Dedifferentiated amniotic fluid mesenchymal stem cell (primary cell): ENCODE measurements at regions not wholly inside any gene's neighbourhood (a gene's known extent, or its start where the extent isn't known, plus 50 kb on each side); places are given as distances from the start of the nearest gene placed in this dataset.

Source experiments
- DNase-seq: peaks from one replicate; pipeline ENCODE4 v3.0.0-alpha.2; 2016; ENCODE audit errors: extremely low spot score

DNA sequence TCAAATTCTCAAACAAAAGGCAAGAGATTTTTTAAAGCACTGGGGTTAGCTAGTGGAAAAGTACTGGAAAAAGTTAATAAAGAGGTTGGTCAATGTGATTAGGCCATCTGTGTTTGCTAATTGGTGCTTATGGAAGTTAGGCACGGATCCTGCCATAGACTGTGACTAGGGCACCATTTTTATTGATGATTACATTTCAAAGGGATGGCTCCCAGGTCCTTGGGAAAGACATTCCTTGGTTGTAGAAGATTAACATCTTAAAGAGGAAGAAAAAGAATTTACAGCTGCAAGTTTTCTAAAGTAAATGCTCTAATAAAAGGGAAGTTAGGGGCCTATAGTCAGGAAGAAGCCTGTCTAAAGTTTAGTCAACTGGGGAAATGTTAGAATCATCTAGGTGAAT, 1183.3 kb downstream of the DTWD2 start:
- DNase-seq, result no peak

DNA sequence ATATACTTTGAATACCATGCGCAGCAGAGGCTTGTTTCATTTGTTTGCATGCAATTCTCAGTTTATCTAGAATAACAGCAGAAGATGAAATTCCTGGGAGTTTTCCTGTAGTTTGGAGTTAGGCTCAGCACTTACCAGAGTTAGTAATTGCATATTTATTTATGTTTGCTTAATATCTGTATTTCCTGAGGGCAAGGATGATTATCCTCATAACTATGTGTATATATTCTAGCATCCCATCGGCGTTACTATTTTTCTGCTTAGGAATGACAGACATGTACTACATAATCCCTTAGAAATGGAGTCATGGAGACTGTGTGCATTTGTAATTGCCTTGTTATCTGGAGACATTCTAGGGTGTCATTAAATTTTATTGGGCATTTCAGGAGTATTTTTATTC, 1184.8 kb downstream of the DTWD2 start:
- DNase-seq, result peak; percentile 93

DNA sequence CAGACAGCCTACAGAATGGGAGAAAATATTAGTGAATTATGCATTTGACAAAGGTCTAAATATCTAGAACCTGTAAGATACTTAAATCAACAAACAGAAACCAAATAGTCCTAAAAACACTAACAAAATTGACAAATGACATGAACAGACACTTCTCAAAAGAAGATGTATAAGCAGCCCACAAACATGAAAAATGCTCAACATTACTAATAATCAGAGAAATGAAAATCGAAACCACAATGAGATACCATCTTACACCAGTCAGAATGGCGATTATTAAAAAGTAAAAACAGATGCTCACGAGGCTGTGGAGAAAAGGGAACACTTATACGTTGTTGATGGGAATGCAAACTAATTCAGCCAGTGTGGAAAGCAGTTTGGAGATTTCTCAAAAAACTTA, 1186.8 kb downstream of the DTWD2 start:
- no peak for DNase-seq

DNA sequence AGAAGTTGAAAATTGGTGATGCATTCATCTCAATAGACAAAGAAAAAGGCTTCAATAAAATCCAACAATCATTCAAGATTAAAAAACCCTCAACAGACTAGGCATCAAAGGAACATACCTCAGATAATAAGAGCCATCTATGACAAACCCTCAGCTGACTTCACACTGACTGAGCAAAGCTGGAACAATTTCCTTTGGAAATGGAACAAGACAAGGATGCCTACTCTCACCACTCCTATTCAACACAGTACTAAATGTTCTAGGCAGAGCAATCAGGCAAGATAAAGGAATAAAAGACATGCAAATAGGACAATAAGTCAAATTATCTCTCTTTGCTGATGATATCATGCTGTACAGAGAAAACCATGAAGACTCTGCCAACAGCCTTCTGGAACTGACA, 1188.1 kb downstream of the DTWD2 start:
- no peak for DNase-seq

DNA sequence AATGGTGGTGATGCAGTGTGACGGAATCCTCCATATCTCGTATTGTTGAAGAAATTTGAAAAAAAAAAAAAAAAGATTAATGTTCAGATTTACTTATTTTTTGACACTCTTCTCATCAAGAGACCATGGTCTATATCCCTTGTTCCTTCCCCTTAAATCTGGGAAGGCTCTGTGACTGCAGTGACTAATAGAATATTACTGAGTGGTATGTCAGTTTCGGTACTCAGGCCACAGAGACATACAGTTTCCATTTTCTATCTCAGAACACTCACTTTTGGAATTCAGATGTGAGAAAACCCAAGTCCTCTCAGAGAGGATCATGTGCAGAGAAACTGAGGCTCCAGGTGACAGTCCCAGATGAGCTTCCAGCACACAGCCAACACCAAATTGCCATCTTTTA, 1193.5 kb downstream of the DTWD2 start:
- DNase-seq, result no peak

DNA sequence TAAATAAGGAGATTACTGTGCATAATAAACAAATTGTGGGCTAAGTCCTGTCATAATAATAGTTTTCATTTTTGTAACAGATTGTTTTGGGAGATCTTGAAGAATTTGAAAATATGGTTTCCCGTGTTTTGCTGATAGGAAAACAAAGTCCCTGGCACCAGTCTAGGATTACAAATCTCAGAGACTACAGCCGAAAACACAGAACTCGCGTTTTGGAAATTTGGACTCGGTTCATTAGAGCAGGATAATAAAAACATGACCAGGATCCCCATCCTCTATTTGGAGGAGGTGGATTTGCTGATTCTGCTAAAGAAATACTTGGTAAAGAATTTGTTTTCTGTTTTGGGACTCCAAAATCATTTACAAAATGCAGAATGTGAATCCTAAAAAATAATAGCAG, 1194.4 kb downstream of the DTWD2 start:
- no peak for DNase-seq

DNA sequence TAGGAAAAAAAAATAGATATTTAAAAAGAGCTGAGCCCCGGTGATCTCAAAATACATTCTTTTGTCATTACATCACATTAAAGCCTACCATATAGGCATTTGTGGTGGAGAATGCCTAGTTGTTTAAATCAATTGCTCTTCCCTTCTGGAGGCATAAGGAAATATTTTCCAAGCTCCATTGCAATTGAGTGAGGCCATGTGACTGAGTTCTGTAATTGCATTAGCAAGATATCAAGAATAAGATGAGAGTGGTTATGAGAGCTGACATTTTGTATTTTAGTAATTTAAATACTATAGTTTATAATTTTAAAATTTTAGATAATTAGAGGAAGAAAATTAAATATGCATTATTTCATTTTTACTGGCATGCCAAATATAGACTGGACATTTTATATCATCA, 1195.9 kb downstream of the DTWD2 start:
- no peak for DNase-seq

DNA sequence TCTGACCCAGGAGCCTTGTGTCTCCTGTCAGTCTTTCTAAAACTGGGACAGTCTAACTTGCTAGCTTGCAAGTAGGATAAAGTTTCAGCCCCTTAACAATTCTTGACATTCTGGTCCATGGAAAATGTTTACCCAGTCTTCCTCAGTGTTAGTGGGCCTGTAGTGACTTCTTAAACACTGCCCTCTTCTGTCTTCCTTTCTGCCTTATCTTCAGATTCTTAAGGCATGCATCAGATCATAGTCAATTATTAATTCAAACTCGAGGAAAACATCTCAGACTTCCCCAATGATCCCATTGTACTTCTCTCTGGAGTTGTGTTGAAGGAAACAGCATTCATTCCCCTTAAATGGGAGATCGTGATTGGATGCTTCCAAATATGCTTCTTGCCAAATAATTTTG, 1199.8 kb downstream of the DTWD2 start:
- no peak for DNase-seq

DNA sequence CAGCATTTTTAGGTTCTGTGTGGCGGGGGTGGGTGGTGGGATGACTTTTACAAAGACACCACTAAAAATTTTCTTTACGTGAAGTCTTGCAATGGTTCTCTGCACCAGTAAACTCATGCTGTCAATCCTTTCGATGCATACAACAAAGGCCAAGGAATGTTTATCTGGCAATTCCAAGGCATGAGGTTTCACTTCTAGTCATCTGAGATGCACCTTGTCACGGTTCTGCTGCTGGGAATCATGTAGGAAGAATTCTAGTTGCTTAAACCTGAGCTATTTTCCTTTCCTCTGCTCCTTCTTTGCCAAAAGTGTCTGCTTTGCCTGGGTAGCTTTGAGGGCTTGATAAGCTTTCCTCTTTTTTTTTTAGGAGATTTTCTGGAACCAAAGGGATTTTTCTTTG, 1204.5 kb upstream of the SEMA6A start:
- DNase-seq, result no peak

DNA sequence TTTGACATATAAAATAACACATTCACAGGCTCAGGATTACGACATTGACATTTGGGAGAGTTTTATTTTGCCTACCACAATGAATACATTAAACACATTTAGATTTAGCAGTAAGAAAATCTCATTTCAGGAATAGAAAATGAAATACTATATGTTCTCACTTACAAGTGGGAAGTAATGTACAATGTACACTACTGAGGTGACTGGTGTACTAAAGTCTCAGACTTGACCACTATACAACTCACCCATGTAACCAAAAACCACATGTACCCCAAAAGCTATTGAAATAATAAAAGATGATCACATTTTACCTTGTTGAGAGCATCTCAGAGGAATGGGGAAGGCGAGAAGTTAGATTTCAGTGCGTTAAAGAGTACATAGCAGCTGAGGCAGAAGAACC, 1202.4 kb upstream of the SEMA6A start:
- no peak for DNase-seq

DNA sequence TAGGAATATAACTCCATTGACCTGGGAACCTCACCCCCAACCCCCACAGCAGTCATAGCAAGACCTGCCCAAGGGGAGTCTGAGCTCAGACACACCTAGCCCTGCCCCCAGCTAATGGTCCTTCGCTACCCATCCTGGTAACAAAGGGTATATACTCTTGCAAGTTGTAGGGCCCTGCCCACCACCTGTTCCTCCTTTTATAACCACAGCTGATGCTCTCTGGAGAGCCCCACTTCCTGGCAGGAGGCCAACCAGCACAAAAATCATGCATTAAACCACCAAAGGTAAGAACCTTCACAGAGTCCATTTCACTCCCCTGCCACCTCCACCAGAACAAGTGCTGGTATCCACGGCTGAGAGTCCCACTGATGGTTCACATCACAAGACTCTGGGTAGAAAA, 1195.3 kb upstream of the SEMA6A start:
- DNase-seq, result no peak

DNA sequence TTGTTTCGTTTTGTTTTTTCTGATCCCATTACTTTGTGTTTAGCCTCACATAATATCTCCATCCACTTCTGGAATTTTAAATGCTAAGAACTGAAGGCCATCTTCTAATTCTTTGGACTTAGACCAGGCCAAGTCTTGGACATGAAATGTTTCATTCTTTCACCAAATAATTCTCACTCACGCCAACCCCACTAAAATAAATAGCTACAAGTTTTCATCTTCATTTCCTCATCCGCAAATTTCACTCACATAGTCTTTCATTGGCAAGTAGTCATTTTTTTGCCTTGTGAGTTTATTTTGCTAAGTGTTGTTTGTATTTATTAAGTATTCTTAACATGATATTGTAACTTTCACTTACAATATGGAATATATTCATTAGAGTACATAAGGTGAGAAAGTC, 1188.6 kb upstream of the SEMA6A start:
- no peak for DNase-seq

DNA sequence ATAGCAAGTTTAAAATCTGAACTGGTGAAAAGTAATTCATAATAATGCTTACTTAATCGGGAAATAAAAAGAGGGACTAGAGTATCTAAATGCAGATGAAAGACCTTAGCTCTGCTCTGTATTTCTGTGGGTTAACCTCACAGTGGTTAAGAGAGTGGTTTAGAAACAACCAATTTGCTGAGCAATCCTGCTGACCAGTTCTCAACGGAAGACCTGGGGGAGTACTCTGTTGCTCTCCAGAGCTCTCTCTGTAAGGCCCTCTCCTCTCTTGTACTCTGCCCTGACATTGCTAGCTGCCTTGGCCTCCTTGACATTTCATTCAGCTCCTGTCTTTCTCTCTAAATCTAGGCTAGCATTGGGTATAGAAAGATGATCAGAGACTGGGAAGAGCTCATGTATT, 1186.6 kb upstream of the SEMA6A start:
- DNase-seq, result no peak

DNA sequence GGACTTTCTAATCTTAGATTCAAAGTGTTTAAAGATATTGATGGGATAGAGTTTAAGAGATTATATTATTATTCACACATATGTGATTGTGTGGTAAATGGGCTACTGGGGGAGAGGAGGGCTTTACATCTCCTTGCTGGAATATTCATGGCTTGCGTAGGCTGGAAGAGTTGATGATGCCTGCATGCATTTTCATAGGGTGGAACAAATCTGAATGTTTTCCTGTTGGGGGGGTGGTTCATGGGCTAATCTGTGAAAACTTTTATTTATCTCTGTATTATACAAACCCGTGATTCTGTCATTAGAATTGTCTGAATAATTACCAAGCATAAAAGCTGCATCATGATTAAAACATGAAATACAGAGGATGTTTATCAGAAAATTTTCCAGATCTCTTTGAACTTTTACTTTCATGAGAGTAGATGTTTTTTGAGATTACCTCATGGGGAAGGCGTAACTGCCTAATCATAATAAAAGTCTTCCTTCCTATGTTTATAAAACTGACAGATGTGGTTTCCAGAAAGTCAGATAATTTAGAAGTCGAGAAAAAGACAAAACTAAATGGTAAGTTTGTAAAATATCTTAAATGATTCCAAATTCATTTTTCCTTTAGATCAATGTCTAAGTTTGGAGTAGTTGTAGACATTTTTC, 1185.4 kb upstream of the SEMA6A start:
- DNase-seq, result no peak

DNA sequence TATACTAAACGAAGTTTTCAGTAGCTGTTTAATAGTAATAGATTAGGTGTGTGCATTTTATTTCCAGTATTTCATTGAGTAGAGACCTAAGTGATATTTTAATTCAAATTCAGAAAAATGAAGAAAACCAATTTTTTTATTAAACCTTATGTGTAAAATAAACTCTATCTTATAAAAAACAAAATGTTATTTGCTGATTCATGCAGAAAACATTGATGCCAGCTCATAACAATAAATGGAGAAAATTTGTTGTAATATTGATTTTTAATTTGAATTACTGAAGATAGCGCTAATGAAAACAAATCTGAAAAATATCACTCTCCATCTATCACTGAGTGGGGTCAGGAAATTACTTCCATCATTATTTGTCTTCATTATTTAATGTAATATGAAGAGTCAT, 1177.8 kb upstream of the SEMA6A start:
- no peak for DNase-seq

DNA sequence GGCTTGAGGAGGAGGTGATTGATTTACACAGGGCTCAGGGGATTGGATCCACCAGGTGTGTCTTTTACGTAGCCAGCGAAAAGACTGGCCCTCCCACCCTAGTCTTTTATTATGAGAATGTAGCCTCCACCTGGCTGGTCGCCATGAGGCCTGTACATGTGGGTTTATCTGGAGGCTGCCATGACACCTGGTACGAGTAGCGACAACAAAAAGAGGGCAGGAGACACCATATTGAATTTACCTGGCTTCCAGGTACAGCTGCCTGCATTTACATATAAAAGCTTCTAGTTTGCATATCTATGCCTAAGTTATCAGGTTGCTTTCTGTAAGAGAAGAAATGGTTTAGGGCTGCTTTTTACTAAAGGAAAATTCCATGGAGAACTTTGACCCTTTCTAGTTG, 1173.7 kb upstream of the SEMA6A start:
- no peak for DNase-seq

DNA sequence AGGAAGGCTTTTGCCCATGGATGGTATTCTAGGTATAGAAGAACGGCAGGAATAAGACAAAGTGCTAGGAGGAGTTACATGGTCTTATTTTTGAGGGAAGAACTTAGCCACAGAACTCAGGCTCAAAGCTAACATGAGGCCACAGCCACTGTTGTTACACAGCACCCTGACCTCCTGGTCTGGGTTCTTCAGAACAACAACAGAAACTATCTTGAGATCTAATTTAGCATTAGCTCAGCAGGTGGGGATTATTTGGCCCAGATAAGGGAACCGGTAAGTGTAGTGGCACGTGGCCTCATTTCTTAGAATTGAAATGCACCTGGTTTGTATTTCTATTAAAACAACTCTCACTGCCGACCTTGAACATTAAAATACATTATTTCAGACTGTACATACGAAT, 1168.7 kb upstream of the SEMA6A start:
- no peak for DNase-seq

DNA sequence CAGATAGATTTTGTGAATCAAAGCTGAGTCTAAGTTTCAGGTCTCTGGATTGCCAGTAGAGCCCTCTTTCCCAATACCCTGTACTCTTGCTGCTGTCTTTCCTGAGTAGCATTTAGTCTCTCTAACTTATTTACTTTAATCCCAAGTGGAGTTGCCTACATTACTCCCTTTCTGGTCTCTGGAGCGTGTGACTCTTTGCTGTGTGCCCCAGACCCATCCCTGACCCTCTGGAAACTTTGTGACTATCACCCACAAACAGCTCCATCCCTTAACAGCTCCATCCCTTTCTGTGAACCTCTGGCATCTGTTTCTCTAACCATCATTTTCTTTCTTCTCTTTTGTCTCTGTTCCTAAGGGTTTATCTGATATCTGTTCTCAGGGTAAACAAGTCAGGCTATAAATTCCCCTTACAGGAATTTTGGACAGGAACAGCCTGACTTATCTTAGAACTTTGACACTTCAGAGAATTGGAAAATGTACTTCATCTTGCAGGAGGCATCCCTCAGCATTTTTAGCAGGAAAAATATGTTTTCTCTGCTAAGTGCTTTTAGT, 1167.1 kb upstream of the SEMA6A start:
- DNase-seq, result no peak

DNA sequence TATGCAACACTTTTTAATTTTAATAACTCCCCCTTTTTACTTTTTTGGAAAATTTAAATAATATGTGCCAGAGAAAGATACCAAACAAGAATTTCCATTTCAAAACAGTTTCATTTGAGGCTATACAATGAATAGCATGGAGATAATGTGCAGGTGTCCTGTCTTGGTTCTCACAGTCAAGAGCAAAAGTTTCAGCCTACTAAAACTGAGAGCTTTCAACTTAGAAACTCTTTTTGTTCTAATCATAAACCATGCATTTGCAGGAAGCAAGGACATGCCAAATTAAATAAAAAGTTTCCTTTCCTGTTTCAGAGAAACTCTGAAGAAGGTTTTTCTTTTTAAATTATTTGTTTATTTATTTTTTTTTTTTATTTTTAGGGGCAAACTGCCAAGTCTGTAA, 1165.6 kb upstream of the SEMA6A start:
- DNase-seq, result no peak

DNA sequence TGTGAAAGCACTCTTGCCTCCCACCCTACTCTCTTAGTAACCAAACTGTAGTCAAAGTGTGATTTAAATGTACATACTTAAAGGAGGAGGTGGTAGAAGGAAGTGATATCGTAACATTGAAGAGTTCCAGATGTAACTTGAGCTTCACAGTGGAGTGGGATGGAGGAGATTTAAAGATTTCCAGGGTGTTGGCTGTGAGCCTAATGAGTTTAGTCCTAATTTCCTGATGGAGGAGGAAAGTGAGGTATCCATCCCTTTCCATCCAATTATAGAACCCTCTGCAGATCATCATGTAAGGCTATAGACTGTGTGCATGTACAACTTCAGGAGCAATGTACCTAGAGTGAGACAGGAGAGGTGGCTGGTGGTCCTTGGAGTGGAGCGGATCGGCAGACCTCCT, 1163.9 kb upstream of the SEMA6A start:
- DNase-seq, result no peak

DNA sequence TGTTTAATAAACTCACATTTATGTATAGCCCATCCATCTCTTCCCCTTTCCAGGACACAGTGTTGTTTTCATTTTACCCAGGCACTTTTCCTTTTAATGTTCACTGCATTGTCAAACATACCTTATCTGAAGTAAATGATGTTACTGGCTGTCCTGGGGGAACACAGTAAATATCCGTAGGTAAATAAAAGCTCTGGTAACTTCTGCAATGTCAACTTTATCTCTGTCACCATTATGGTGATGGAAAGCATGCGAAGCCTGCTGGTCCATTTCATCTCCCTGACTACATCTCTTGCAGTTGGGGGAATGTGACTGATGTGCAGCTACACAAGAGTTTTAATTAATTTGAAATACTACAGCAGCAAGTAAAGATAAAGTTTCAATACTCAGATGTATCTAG, 1162.1 kb upstream of the SEMA6A start:
- DNase-seq, result no peak

DNA sequence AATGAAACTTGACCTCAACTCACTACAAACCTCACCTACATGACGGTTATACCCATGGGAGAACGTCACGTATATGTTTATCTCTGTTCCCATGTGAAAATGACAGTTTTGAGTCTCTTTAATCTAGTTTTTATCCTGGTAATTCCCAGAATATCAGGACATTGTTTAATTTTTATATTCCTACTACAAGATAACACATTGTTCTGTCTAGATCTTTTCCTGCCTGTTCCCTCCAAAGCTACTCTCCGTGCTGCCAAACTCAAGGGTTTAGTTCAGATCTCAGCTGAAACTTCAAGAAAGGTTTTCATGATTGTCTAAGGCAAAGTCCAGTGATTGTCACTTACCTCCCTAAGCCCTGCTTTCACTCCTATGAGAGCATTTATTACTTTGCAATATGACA, 1159.4 kb upstream of the SEMA6A start:
- no peak for DNase-seq

DNA sequence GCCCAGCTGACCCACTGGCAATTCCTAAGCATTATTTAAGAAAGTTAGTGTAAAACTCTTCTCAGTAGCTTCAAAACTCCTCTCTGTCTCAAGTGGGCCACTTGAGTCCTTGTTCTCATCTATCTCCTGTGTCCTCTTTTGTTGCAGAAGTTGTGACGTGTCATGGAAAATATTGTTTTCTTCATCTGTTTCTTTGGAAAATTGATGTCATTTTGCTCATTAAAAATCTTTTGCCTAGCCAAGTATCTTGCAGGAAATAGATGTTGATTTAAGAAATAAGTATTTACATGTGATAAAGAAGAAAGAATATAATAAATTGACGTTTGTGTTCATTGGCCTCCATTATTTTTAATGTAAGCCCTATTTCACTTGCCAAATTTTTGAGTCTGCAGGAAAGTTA, 1158.4 kb upstream of the SEMA6A start:
- DNase-seq, result no peak

DNA sequence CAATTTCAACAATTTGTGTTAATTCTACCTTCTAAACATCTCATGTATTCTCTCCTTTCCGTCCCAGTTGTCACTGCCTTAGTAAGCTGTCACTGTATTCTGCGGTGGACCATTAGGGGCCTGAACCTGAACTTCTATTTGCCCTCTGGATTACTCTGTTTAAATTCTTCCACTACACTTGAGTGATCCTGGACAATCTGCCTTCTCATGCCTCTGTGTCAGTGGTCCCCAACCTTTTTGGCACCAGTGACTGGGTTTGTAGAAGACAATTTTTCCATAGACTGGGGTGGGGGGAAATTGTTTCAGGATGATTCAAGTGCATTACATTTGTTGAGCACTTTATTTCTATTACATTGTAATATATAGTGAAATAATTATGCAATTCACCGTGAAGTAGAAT, 1157.6 kb upstream of the SEMA6A start:
- DNase-seq, result no peak
